ENCODE measurements at regions not wholly inside any gene's neighbourhood (a gene's known extent, or its start where the extent isn't known, plus 50 kb on each side); places are given as distances from the start of the nearest gene placed in this dataset.

DNA sequence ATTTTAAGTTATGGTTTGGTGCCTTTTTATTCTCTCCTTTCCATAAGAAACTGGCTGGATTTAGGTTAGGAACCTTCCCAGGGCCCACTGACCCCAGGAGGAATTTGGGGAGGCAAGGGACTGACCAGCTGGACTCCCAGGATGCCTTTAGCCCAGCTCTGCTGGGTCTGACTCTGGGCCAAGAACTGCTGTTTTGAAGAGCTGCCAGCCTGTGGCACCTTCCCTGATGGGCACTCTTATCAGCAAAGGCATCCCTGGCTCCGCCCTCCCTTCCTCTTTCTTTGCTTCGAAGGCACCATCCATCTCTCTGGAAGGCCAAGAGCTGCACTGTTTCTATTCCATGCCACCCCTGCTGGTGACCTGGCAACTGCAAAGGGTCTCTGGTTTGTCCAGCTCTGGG lies 174.7 kb downstream of the POU4F1 start:
- TF ChIP-seq, protein P1, sequence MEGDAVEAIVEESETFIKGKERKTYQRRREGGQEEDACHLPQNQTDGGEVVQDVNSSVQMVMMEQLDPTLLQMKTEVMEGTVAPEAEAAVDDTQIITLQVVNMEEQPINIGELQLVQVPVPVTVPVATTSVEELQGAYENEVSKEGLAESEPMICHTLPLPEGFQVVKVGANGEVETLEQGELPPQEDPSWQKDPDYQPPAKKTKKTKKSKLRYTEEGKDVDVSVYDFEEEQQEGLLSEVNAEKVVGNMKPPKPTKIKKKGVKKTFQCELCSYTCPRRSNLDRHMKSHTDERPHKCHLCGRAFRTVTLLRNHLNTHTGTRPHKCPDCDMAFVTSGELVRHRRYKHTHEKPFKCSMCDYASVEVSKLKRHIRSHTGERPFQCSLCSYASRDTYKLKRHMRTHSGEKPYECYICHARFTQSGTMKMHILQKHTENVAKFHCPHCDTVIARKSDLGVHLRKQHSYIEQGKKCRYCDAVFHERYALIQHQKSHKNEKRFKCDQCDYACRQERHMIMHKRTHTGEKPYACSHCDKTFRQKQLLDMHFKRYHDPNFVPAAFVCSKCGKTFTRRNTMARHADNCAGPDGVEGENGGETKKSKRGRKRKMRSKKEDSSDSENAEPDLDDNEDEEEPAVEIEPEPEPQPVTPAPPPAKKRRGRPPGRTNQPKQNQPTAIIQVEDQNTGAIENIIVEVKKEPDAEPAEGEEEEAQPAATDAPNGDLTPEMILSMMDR (IDR thresholded peaks at IDR 0.05; ENCODE audit: low read depth, low read length) = no peak
- TF ChIP-seq EZH2phosphoT487 (IDR thresholded peaks at IDR 0.05; ENCODE audit: low read depth) = no peak
